ENCODE measurements at regions not wholly inside any gene's neighbourhood (a gene's known extent, or its start where the extent isn't known, plus 50 kb on each side); places are given as distances from the start of the nearest gene placed in this dataset.

DNA sequence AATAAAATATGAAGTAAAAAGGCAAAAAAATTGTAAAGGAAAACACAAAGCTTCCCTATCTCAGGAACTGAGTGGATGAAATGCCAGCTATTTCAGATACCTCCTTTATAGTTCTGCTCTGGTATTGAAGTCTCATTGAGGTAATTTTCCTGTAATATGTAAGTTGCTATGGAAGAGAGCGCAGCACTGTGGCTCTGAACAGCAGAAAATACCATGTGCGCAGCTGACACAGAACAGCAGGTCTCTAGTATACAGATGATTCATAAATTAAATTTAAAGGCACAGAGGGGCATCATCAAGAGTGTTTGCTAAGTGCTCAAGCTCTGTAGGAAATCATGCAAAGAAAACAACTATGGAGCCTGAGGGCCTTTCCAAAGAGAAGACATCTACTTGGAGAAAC, 315.3 kb upstream of the CDH7 start:
- TF ChIP-seq CTCF (optimal IDR thresholded peaks at IDR 0.05 in 1 of 3, IDR thresholded peaks at IDR 0.05 in 1 of 3, conservative IDR thresholded peaks at IDR 0.05 in 1 of 3; ENCODE audit: extremely low read depth in 1 of 3, insufficient read depth in 2 of 3, low read length in 3 of 3): no peak
- no peak for TF ChIP-seq EZH2 (IDR thresholded peaks at IDR 0.05; ENCODE audit: low read length)

All from keratinocyte (primary cell).